ENCODE measurements at regions not wholly inside any gene's neighbourhood (a gene's known extent, or its start where the extent isn't known, plus 50 kb on each side); places are given as distances from the start of the nearest gene placed in this dataset.

GRCh38 chr18:32621034-32621433 is 150.4 kb upstream of the GAREM1 start:
- Histone ChIP-seq H3K27ac (no peak overlapping the region), H3K4me3 (no peak overlapping the region)
- TF ChIP-seq CTCF (IDR thresholded peaks at IDR 0.05) = no peak
- no peak for DNase-seq (ENCODE audit: low spot score)

- no peak for TF ChIP-seq CTCF (IDR thresholded peaks at IDR 0.05)
- H3K27ac ChIP-seq = no peak overlapping the region
- no peak for DNase-seq (ENCODE audit: low spot score)
- H3K4me3 ChIP-seq = no peak overlapping the region
Observed at GRCh38 chr18:32618546-32618945, 147.9 kb upstream of the GAREM1 start.

GRCh38 chr18:32613821-32614220 is 143.1 kb upstream of the GAREM1 start:
- no peak for TF ChIP-seq CTCF (IDR thresholded peaks at IDR 0.05)
- Histone ChIP-seq H3K4me3 (no peak overlapping the region), H3K27ac (no peak overlapping the region)
- DNase-seq (ENCODE audit: low spot score) = no peak

GRCh38 chr18:32612651-32613050 is 142.0 kb upstream of the GAREM1 start:
- Histone ChIP-seq H3K27ac (no peak overlapping the region), H3K4me3 (no peak overlapping the region)
- DNase-seq (ENCODE audit: low spot score) = no peak
- no peak for TF ChIP-seq CTCF (IDR thresholded peaks at IDR 0.05)

GRCh38 chr18:32610176-32610575 is 139.5 kb upstream of the GAREM1 start:
- no peak for DNase-seq (ENCODE audit: low spot score)

GRCh38 chr18:32607816-32608215 is 137.1 kb upstream of the GAREM1 start:
- DNase-seq (ENCODE audit: low spot score) = no peak
- TF ChIP-seq CTCF (IDR thresholded peaks at IDR 0.05) = no peak
- Histone ChIP-seq H3K4me3 (no peak overlapping the region), H3K27ac (no peak overlapping the region)

More at GRCh38 chr18:32610176-32610575, 139.5 kb upstream of the GAREM1 start:
- TF ChIP-seq CTCF (IDR thresholded peaks at IDR 0.05) = no peak
- no peak overlapping the region for H3K4me3 ChIP-seq
- no peak overlapping the region for H3K27ac ChIP-seq

GRCh38 chr18:32598144-32598543 is 127.5 kb upstream of the GAREM1 start:
- Histone ChIP-seq H3K27ac (no peak overlapping the region), H3K4me3 (no peak overlapping the region)
- no peak for DNase-seq (ENCODE audit: low spot score)
- TF ChIP-seq CTCF (IDR thresholded peaks at IDR 0.05) = no peak
